ENCODE measurements at regions not wholly inside any gene's neighbourhood (a gene's known extent, or its start where the extent isn't known, plus 50 kb on each side); places are given as distances from the start of the nearest gene placed in this dataset.

DNA sequence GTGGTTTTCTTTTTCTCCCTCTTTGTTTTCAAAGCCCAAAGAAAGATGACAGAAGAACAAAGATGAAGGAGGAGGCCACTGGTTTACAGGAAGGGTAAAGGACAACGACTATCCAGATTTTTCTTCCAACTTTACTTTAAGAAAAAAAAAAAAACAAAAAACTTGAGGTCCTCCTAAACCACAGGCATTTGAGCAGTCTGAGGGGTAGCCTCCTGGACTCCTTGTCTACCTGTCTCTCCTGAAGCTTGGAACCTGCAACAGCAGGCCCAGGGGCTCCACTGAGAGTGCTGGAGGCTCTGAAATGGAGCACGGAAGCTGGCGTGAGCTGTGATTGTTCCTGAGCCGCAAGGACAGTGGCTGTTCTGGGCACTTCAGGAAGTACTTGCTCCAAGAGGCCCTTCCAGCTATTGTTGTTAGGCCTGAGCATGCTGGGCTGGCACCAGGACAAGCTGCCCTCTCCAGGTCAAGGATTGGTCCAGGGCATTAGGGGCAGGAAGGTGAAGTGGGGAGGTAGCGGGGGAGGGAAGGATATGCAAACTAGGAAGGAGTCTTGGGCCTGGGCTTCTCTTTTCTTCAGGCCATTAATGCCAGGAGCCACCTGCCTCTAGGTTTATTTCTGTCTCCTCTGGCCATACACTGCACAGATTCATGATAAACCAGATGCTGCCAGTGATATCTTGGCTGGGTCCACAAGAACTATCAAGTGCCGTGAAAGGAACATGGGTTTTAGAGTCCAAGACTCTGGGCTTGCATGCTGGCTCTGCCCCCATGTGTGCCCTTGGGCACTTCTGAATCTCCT is 147.3 kb downstream of the CCDC34 start:
- DNase-seq (ENCODE audit: low read depth in 2 of 2): no peak

DNA sequence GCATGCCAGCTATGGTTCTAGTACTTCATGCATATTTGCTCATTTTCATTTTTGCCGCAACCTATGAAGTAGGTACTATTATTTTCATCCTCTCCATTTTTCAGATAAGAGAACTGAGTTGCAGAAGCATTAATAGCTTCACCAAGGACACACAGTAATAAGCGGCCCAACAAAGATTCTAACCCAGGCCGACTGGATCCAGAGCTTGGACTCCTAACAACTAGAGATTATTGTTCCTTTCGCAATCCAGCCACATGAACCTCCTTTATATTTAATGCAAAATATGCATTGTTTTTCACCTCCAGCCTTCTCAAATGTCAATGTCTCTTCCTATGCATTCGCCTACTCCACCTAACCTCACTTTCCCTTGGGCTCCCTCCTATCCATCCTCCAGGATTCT is 148.3 kb downstream of the CCDC34 start:
- DNase-seq (ENCODE audit: low read depth in 2 of 2): no peak

DNA sequence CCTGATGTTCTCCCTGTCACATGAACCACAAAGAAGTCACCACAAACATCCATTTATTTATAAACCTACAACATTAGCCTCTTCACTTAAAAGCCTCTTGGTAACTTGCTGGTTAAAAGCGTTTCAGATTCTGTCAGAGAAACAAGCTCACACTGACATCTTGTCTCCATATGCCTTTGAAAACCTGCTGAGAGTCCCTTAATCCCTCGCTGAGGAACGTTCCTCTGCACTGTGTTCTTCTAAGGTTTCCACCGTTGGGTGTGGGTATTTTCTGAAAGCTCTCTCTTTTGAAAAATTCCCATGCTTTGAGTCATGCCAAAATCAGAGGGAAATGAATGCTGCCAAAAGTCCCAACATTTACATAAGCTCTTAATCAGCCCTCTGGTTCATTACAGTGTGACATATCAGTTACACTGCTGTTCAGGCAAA is 149.8 kb downstream of the CCDC34 start:
- peak; percentile 98 for DNase-seq (ENCODE audit: low read depth in 2 of 2)

DNA sequence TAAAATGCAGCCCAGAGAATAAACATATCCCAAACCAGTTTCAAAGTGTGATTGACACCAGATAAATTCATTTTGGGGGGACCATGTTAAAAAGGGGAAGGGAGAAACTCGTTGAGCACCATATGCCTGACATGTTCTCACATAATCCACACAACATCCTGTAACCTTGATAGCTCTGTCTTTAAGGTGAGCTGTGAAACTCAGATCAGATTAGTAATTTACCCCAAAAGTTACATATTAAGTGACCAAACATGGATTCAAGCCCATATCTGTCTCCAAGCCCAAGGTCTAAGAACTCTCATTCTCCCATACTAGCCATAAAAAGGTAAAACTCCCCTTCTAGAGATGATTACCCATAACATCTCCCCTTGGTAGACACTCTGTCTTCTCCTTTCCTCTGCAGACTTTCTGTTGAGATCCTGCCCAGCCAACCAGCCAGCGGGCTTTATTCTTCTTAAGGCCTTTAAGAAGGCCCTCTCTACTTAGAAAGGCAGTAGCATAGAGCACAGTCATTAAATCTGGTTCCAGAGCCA is 150.7 kb downstream of the CCDC34 start:
- DNase-seq (ENCODE audit: low read depth in 2 of 2): no peak

DNA sequence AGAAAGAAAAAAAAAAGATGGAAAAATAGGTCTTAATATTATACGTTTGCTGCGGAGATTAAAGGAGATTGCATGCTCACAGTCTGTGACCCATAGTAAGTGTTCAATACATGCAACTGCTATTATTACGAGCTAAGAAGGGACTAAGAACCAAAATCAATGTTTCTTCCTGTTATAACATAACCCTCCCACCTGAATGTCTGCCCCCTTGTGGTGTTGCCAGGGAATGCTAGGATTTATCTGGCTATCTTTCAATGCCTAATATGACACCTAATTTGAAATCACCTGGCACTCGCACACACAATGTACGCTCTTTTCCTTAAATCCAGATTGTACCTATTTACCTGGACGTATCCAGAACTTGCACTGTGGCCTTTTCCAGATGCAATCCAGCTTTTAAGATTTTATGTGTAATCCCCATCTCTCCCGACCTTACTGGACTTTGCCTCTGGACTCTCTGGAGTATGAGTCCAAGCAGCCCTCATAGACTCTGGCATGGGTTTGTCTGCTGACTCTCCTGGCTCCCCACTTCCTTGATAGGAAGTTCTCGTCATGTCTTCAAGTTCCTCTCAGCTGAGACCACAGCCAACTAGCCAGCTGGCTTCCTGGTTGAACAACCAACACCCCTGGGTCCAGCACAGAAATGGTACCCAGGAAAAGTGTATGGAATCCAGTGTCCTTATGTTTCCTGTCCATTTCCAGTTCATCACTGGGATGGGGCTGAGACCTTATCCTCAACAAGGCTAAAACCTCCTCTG is 151.5 kb downstream of the CCDC34 start:
- no peak for DNase-seq (ENCODE audit: low read depth in 2 of 2)

DNA sequence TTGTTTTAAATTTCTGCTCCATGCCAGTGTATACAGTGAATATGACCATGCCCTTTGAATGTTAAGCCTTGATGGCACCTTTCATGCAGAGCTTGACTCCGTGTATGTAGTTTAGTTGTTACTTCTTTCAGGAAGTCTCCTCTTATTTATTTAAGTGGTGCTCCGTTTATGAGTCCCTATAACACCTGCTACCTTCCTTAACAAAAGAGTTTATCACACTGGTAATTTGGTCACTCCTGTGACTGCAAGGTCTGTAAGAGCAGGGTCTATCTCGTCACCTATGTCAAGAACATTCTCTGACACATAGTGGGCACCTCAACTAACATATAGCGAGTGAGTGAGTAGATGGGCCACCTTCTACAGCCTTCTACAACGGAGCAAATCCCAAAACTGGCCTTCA is 152.5 kb downstream of the CCDC34 start:
- no peak for DNase-seq (ENCODE audit: low read depth in 2 of 2)

DNA sequence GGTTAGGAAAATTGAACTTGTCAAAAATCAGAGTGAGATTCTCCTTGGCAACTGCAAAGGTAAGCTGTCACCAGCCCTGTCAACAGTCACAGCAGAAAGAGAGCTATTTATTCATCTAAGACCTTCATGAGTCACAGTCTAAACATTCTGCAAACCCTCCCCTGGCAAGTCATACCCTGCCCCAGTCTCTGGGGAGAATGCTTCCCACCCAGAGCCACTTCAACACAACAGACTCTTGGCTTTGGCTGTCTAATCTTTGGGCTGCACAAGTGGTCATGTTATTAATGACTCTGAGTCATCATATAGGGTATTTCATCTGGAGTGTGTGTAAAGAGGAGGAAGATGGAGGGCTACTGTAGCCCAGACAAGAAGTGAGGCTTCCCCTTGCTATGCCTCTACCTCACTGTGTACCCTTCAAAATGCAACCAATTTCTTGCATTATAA is 153.4 kb downstream of the CCDC34 start:
- peak; percentile 95 to 96 for DNase-seq (ENCODE audit: low read depth in 2 of 2)

DNA sequence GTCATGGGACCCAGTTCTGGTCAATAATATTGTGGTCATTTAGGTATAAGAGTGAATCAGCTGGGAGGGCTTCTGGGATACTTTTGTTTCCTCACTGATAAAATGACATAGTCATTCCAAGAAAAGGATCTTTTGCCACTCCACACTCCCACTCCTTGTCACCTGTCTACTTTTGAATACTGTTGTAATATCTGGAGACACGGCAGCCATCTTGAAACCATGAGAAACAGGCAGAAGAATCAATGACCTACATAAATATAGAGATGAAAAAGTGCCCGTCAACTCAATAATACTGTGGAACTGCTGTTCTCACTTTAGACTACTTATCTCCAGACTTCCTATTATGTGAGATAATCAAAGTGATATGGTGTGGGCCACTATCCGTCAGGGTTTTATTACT is 154.2 kb downstream of the CCDC34 start:
- DNase-seq (ENCODE audit: low read depth in 2 of 2): no peak

DNA sequence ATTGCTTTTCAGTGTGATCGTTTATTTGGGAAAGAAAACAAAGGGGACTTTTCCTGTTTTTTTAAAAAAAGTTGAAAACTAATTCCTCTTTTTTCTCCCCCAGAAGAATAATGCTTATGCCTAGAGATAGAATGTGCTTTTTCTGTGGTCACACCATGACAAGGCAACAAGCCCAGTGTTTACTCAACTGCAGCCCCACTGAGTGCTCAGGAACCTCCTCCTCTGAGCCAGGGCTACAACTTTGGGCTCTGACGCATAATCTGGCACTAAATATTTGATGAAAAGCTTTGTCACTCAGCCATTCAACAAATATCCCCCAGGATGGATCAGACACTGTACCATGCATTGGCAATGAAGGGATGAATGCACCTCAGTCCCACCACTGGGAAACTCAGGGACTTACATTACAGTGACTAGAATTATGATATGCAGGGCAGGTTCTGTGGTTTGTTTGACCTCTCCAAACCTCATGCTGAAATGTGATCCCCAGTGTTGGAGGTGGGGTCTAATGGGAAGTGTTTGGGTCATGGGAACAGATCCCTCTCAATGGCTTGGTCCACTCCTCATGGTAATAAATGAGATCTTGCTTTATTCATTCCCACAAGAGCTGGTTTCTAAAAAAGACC is 155.9 kb downstream of the CCDC34 start:
- DNase-seq (ENCODE audit: low read depth in 2 of 2): no peak

DNA sequence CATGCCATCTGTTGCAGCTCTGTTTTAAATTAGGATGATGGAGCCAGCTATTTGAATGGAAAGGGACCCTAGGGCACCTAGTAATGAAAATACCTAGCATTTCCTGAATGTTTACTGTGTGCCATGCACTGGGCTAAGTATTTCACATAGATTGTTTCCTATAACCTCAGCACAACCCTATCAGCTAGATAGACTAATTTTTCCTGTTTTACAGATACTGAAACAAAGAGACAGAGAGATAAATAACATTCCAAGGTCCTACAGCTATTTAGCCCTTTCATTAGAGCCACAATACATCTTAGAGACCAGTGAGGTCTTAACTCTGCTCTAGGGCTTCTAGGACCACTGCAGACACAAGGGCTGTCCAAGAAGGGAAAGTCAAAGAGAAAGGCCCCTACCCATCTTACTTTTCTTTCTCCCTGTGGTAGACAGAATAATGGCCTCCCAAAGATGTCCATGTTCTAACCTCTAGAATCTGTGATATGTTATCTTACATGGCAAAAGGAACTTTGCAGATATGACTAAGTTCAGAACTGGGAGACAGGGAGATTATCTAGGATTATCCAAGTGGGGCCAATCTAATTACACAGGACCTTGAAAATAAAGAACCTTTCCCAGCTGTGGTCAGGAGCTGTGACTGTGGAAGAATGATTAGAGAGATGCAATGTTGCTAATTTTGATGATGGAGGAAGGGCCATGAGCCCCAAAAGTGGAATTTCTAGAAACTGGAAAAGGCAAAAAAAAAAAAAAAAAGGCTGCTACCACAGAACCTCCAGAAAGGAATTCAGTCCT is 157.0 kb downstream of the CCDC34 start:
- DNase-seq (ENCODE audit: low read depth in 2 of 2): no peak

DNA sequence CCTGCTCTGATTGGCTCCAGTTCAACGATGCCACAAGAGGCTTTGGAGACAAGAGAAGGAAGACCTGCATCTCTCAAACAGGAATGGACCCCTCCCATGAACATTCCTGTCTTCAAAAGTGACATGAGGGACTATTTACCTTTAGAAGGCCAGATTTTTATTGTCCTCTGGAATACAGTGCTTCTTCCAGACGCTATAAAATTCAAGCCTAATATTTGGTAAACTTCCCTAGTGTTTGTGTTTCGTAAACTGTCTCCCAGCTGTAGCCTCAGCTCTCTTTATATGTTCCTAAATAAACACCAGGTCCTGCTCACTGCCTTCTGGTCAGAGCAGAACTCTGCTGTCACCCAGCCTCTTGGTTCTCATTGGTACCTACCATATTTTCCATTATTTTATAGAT is 157.8 kb downstream of the CCDC34 start:
- DNase-seq (ENCODE audit: low read depth in 2 of 2): no peak

DNA sequence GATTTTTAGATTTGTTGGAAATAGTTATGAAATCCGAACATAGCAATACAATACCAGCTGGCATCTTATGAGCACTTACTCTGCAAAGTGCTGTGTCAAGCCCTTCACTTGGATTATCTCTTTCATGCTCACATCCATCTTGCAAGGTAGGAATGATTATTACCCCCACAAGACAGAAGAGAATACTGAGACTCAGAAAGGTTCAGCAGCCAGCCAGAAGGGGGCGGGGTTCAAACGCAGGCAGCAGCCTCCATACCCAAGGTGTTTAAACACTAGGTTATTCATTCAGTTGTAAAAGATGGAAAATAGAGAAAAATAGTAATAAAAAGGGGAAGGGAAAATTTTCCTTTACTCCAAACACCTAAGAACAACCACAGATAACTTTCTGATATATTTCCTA is 158.5 kb downstream of the CCDC34 start:
- no peak for DNase-seq (ENCODE audit: low read depth in 2 of 2)

DNA sequence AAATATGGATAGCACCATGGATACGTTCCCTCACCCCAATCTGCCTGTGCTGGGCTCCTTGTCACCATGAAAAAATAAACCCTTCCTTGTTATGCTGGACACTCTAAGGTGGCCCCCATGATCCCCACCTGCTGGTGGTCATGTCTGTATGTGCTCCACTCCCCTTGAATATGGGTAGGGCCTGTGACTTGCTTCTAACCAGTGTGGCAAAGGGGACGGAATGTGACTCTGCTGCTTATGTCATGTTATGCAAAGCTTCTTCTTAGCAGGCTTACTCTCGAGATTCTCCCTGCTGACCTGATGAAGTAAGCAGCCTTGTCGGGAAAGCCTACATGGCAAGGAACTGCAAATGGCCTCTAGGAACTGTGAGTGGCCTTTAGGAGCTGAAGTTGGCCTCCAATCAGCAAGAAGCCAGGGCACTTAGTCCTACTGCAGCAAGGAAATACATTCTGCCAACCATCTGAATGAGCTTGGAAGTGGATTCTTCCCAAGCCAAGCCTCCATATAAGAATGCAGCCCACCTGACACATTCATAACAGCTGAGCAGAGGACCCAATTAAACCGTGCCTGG is 159.9 kb downstream of the CCDC34 start:
- DNase-seq (ENCODE audit: low read depth in 2 of 2): no peak

DNA sequence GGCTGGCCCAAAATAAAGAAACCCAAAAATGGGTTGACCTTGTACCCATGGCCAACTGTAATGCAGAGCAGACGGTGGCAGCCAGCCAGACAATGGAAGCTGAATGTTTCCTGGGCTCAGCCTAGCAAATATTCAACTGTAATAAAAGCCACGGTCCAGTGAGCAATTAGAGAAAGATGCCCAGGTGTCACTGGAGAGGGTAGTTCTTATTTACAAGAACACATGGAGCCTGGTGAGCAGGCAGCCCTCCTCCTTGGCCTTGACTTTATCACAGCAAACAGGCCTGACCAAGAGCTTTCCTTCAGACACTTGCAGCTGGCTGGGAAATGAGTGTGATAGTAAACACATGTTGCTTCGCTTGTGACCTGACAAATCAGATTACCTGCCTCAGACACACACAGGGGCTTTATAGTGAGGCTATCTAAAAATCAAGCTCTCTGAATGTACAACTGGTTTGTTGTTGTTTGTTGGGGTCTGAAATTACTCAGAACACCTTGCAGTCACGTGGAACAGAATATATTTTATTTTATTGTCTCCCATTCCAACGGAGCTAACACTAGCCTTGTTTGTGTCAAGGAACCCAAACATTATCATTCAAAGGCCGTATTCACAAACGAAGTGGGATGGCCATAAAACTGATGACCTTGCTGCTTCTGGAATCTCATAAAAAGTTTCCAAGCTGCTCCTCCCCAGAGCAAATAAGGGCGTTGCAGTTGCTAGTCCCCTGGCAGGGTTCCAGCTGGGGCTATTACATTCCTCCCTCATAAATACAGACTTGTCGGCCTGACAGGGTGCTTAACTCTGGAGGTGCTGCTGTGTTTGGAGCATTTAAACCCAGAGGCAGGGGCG is 161.1 kb downstream of the BBOX1 start:
- peak; percentile 88 to 90 for DNase-seq (ENCODE audit: low read depth in 2 of 2)

DNA sequence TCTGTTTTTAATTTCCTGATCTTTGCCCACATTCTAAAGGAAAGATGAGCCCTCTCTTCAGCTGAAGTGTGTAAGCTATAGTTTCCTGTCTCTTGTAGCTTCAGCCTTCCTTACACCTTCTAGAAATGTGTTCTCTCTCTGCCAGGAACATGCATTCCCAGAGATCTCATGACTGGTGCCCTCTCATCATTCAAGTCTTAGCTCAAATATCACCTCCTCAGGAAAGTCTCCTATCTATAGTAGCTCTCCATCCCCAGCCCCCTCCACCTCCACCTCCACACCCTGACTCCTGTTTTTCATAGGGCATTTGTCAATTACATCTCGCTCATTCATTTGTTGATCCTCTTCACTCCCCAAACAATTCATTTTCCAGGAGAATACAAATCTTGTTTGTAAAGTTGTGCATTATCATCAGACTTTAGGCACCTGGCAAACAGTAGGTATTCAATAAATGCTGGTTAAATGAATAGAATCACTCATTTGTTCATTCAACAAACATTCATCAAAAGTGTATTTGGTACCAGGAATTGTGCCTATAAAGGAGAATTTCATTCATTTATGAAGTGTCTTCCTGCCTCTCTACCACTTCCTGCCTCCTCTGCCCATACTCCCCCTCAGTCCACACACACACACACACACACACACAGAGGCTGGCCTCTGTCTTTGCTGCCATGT is 160.3 kb downstream of the BBOX1 start:
- no peak for DNase-seq (ENCODE audit: low read depth in 2 of 2)

DNA sequence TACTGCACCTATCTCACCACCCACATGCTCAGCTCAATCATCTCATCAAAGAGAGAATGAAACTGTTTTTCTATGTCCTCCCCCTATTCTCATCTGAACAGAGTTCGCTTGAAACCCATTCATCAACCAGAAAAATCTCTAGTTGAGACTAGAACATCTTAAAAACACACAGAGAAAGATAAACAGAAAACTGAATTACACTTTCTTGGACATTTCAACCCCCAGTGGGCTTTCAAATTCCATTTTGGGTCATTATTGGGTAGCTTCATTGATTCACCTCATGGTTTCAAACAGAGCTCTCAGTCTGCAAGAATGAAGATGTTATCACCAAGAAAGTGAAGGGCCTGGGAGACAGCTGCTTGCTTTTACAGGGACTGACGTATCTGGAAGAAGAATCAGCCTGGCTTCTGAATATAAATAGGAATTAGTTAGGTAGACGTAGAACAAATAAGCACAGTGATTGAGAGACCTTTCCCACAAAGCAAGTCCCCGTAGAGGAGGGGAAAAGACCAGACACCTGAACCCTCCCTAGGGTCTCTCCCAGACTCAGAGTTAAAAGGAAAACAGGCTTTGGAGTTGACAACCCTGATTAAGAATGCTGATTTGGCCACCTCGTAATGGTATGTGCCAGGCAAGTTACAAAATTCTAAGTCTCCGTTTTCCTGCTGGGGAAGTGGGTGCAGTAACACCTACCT is 155.7 kb downstream of the BBOX1 start:
- peak in 1 of 2 experiments; percentile 44 for DNase-seq (ENCODE audit: low read depth in 2 of 2)

DNA sequence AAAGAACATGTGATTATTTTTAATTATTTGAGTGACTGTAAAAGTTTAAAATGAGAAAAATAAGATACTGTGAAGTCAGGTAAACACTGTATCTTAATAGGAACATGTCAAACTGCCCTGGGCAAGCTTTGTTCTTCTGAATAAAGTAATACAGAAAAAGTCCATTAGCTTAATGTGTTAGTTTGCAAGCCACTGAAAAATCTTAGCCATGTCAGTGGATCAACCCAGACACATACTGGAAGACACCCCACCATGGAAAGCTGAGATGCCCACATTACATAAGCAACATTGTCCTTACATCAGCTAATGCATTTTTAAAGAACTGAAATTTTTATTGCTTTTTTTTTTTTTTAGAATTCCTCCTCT is 155.2 kb downstream of the BBOX1 start:
- no peak for DNase-seq (ENCODE audit: low read depth in 2 of 2)

DNA sequence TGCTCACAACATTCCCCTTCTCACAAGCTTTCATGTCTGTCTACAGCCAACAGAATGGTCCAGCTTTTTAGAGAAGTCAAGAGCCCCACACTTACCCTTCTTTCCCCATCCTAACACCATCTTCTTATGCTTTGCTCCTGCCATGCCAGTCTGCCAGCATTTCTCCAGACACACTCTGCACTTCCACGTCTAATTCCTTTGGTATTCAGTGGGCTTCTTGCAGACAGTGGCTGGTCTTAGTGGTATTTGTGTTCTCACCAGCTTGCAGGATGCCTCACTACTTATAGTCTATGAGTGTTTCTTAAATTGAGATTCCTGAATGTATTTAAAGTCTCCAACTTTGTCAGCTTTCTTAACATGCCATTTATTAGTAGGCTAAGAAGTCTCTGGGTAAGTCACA is 154.4 kb downstream of the BBOX1 start:
- DNase-seq (ENCODE audit: low read depth in 2 of 2): no peak

All from fibroblast of skin of left quadriceps (primary cell).